NCI-H345 (cell line): ENCODE measurements at regions not wholly inside any gene's neighbourhood (a gene's known extent, or its start where the extent isn't known, plus 50 kb on each side); places are given as distances from the start of the nearest gene placed in this dataset.

Experiments used
- DNase-seq: peaks from one replicate; lab custom pipeline; 2025; lab: John Stamatoyannopoulos, UW

DNA sequence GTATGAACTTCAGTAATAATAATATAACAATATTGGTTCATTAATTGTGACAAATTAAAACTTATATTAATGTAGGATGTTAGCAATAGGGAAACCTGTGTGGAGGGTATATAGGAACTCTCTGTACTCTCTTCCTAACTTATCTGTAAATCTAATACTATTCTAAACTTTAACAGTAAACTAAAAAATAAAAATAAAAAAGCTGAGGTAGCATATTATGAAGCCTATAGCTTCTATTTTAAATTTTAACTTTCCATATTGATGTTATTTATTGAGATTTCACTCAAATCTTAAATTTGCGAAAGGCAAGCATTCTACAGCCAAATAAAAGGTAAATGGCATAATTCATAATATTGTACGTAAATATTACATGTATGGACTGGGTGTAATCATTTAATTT, 326.4 kb downstream of the MEI4 start:
- no peak for DNase-seq

DNA sequence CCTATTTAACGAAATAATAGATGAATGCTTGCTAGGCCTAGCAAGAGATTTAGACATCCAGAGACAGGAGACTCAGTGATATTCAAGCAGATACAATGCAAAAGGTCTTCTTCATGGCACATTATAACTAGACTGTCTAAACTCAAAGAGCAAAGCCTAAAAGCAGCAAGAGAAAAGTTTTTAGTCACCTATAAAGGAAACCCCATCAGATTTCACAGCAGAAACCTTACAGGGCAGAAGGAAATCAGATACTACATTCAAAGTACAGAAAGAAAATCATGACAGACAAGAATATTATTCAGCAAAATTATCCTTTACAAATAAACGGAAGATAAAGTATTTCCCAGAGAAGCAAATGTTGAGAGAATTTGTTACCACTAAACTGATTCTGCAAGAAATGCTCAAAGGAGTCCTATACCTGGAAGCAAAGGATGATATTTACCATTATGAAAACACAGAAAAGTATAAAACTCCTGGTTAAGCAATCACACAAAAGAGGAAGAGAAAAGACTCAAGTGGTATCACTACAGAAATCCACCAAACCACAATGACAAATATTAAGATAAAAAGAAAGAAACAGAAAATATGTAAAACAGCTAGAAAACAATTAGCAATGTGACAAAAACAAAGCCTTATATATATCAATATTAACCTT, 333.7 kb downstream of the MEI4 start:
- no peak for DNase-seq

DNA sequence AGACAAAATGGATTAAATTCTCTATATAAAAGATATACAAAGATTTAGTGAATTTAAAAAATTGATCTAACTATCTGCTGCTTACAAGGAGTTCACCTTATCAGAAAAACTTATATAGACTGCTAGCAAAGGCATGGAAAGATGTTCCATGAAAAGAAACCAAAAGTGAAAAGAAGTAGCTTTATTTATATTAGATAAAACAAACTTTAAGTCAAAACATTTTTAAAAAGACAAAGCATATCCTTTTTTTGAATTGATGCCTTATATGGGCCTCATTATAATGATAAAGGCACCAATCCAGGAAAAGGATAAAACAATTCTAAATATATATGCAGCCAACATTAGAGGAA, 334.2 kb downstream of the MEI4 start:
- no peak for DNase-seq

DNA sequence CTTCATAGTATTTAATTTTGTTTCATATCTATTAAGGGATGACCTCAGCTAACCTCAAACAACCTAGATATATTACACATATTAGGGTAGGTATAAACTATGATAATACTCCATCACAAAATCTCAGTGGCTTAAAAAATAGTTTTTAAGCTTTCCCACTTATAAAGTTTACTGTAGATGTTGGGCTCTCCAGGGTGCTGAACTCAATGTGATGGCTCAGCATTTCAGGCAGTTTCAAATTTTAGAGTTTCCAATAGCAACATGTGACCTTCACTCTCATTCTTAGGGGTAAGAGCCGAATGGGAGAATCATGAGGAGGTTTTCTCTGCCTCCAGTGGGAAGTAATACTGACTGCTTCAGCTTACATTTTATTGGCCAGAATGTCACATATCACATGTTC, 357.3 kb downstream of the MEI4 start:
- no peak for DNase-seq

DNA sequence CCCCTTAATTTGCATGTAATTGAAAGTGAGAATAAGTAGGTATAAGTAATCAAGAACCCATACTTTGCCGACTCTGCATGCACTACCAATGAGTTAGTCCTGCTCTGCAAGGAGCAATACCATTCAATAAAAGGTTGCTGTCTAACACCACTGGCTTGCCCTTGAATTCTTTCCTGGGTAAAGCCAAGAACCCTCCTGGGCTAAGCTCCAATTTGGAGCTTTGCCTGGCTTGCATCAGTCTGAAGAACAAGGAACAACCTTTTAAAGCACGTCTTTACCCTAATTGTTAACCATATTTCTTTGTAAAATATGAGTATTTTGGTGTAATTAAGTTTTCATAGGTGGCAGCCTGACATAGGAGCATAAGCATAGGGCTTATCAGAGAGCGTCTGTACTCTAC, 367.7 kb downstream of the MEI4 start:
- no peak for DNase-seq

DNA sequence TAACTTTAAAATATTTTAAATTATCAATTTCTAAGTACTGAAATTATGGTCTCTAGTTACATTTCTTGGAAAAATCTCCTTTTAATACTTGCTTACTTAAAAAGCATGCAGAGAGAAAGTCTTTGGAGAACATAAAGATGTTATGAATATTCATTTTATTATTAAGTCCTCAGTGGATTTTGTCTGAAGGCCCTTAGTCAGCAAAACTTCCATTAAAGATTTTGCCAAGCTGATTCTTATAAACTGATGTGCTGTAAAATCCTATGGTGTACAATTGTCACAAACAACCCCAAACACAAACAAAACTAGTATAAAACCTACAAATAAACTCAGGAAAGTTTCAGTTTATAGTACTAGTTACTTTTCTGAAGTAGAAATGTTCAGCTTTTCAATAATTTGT, 372.7 kb downstream of the MEI4 start:
- DNase-seq, result no peak

DNA sequence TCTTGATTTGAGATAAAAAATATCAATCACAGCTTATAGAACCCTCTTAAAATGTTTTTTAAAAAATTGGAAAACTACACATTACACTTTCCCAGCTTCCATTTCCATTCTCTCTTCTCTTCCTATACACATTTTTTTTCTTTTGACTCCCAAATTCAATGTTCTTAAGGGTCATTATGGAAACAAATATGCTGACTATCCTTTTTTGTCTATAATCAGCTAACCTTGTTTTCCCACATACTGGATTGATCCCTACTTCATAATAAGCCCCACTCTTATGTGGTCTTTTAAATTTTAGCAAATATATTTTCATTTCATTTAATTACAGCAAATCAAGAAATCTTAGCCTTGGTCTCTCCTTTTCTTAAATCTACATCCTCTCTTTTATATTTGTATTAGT, 378.4 kb downstream of the MEI4 start:
- no peak for DNase-seq

DNA sequence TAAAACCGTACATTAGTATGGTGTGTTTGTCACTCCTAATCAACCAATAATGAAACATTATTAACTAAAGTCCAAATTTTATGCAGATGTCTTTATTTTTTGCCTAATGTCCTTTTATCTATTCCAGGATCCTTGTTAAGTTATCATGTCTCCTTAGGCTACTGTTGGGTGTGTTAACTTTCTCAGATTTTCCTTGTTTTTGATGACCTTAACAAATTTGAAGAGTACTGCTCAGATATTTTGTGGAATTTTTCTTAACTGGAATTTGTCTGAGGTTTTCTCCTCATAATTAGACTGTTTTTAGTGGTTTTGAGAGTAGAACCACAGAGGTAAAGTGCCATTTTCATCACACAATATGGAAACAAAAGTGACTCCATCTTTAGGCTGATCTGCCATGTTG, 406.3 kb downstream of the MEI4 start:
- no peak for DNase-seq

DNA sequence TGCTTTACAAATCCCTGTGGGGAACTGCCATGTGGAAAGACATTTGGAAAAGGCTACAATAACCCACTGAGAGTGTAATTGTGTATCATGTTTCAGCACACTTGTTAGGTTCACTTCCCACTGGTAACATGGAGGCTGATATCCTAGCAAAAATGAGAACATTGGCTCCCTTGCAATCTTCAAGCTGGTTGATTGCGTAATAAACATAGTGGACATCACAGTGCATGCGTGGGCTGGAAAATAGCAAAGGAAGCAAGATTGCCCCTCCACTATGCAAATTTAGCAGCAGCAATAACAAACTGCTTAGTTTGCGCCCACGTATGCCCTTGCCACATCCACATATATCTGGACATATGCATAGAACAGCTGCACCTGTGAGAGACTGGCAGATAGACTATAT, 410.2 kb downstream of the MEI4 start:
- DNase-seq, result no peak

DNA sequence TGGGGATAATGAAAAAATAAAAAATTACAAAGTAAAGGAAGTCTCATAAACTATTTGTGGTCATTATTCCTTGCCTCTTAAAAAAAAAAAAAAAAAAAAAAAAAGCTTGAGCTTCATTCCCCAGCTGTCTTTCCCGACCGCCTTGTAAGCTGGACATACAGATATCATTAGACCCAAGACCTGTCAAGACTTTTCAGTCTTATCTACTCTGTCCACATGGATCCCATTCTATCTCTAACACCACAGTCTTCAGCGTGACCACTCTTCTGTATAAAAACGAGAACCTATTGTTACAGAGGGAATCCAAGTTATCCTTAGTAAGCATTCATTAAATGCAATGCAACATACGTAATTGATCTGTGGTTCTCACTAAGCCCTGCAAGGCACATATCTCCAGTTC, 423.5 kb downstream of the MEI4 start:
- no peak for DNase-seq

DNA sequence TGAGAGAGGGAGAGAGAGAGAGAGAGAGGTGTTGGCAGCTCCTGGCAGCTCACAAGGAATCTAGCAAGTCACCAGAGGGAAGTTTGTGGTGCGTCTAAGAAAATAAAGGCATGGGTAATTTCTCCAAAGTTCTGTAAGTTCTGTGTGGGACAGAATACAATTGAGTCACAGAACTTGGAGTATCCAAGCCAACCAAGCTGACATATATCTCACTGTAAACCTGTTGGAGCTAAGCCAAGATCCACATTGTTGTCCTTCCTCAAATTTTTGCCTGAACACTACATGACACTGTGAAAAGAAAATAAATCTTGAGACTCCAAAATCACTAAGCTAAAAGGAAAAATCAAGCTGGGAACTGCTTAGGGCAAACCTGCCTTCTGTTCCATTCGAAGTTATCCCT, 436.7 kb downstream of the MEI4 start:
- DNase-seq, result no peak

DNA sequence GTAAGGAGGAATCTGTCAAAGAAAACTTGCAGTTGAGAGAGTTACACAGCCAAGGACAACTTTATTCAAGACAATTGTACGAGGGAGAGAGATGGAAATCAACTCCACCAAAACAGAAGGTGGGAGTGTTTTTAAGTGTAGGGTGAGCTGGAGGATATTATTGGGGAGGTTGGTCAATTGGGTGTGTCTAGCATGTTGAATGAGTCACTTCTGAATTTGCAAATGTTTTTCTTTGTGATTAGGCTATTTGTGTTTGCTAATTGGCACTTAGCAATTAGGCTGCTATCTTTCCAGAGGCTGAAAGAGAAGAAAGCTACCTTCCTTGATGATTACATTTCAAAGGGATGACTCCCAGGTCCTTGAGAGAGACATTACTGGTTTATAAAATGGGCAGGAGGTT, 441.1 kb downstream of the MEI4 start:
- no peak for DNase-seq

DNA sequence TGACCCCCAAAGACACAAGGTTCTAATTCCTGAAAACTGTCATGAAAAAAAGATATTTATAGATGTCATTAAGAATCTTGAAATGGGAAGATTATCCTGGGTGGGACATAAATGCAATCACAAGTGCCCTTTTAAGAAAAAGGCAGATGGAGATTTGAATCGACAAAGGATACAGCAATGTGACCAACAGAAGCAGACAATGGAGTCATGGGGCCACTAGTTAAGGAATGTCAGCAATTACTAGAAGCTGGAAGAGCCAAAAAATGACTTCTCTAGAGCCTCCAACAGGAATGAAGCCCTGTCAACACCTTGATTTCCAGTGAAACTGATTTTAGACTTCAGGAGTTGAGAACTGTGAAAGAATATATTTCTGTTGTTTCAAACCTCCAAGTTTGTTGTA, 448.5 kb downstream of the MEI4 start:
- DNase-seq, result no peak

DNA sequence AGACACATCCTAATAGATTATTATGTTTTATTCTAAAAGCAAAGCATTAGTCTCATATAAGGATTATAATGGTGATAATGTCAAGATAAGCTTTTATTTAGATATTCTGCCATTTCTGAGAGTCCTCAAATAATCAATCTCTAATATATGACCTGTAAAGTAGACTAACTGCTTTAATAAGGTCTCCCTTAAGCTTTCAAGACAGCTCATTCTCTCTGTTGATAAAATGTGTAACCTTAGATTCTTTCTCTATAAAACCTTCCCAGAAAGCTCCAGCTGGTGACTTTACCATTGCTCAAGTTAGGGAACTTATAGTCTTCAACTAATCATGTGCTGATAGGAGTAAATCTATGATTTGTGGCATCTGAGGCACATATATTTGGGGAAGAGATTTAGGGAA, 457.8 kb downstream of the MEI4 start:
- no peak for DNase-seq

DNA sequence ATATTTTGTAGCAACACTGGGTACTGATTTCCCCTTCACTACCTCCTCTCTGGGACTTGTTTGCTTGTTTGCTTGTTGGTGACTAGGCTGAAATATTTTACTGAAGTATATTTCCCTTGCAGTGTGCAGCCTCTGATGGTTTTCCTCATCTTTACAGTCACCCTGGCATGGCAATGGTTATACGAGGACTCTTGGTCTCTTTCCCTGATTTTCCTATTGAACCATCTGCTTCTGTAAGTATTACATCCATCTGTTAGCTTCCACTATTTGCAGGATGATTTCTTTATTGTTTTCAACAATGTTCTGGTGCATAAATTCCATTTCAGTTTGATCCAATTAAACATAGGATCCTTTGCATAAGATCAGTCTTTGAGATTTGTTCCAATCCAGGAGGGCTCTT, 465.1 kb downstream of the MEI4 start:
- DNase-seq, result no peak

DNA sequence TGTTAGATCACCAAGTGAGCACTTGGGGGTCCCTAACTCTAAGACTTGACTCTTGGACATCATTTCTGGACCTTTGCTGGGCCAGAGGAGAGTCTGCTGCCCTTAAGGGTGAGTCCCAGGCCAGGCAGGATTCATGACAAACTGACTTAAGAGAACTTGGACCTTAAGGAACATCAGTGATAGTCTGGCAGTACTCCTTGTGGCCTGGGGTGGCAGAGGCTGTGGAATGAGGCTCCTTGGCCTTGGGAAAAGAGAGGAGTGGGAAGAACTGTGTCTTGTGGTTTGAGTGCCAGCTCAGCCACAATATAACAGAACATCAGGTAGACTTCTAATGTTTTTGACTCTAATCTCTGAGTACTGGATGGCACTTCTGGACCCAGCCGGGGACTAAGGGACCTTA, 478.7 kb downstream of the MEI4 start:
- DNase-seq, result no peak

DNA sequence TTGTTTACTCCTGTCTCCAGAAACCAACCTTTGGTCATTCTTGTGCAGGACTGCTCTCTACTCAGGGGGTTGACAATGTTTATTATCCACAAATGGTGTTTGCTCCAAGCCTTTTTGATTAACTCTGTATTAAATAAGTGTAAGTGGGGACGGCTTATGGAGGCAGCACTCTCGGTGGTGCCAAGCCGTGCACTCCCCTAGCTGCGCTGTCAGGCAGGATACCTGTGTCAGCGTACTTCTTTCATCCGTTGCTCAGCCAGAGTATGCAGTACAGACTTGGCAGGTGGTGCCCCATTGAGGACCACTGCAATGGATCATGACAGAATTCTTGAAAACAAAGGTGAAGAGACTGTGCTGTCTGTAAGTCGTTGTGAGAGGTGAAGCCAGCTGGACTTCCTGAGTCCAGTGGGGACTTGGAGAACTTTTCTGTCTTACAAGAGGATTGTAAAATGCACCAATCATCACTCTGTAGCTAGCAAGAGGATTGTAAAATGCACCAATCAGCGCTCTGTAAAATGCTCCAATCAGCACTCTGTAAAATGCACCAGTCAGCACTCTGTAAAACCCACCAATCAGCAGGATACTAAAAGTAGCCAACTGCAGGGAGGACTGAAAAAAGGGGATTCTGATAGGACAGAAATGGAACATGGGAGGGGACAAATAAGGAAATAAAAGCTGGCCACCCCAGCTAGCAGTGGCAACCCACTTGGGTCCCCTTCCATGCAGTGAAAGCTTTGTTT, 480.0 kb downstream of the MEI4 start:
- no peak for DNase-seq

DNA sequence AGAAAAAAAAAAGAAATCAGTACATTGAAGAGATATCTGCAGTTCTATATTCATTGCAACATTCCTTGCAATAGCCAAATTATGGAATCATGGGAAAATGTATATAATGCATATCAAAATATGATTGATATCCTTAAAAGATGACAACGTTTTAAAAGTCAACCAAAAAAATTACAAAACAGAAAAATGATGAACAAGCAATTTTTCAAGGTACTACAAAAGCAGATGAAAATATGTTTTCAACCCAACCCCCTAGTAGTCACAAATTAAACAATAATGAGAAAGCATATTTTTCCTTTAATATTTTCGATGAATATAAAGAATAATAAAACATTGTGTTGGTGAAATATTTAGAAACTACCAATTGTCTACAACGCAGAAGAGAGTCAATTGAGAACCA, 497.6 kb downstream of the MEI4 start:
- no peak for DNase-seq

DNA sequence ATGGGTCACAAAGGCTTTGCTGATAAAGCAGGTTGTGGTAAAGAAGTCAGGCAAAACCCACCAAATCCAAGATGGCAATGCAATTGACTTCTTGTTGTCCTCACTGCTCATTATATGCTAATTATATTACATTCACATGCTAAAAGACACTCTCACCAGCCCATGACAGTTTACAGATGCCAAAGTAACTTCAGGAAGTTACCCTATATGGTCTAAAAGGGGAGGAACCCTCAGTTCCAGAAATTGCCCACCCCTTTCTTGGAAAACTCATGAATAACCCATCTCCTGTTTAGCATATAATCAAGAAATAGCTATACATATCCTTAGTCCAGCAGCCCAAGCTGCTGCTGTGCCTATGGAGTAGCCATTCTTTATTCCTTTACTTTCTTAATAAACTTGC, 501.1 kb downstream of the MEI4 start:
- DNase-seq, result no peak

DNA sequence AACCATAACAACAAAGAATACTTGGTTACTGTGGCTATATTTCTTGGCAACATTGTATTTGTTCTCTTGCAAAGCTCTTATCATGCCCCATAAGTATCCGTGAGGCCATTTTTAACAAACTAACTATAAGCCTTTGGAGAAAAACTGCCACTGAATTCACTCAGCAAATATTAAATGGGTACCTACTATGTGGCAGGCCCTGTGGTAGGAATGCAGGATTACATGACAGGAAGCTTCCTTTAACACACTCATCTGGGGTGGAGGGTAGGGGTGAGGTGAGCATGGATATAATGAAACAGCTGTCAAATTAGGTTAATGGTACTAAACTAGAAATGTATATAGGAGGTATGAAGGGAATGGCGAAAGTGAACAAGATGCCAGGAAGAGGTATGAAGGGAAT, 504.8 kb downstream of the MEI4 start:
- no peak for DNase-seq

DNA sequence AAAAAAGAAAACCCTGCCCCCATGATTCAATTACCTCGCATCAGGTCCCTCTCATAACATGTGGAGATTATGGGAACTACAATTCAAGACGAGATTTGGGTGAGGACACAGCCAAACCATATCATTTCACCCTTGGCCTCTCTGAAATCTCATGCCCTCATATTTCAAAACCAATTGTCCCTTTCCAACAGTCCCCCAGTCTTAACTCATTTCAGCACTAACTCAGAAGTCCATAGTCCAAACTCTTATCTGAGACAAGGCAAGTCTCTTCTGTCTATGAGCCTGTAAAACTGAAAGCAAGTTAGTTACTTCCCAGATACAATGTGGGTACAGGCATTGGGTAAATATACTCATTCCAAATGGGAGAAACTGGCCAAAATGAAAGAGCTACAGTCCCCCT, 536.1 kb downstream of the MEI4 start:
- DNase-seq, result no peak

DNA sequence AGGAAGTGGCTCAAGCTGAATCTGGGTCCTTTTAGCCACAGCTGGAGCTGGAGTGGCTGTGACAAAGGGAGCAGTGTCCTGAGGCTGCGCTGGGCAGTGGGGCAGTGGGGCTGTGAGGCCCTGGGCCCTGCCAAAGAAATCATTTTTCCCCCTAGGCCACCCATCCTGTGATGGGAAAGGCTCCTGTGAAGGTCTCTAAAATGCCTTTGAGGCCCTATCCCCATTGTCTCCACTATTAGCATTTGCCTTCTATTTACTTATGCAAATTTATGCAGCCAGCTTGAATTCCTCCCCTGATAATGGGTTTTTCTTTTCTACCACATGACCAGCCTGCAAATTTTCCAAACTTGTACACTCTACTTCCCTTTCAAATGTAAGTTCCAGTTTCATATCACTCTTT, 539.2 kb downstream of the MEI4 start:
- DNase-seq, result no peak

DNA sequence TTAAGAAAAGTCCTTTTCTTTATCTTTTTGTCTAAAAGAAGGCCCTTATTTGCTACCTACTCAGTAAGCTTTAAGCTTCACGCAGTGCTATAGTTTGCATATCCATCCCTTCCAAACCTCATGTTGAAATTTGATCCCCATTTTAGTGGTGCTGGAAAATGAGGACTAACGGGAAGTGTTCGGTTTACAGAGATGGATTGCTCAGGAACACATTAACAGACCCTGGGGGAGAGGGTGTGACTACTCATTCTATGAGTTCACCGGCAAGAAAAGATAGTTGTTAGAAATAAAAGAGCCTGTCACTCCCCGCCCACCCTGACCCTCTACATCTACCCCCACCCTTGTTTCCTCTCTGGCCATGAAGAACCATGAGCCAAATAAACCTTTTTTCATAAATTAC, 546.2 kb downstream of the MEI4 start:
- DNase-seq, result no peak

DNA sequence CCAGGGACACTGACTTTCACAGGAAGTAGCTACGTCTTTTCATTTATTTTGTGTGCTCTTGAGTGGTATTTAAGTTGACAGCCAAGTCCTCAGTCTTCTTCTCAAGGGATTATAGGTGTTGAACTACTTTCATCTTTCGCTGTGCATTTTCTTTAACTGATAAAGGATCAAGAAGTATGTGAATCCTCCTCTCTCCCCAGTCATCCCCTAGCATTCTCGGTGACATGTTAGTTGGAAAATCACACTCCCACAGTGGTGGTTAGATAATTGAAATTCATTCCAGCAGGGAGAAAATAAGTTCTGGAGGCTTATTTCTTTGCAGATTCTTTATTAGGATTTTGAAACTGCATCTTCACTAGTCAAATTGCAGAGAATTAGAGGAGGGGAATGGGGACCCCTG, 569.4 kb downstream of the MEI4 start:
- DNase-seq, result no peak
